ENCODE measurements at regions not wholly inside any gene's neighbourhood (a gene's known extent, or its start where the extent isn't known, plus 50 kb on each side); places are given as distances from the start of the nearest gene placed in this dataset.
A peak's percentile ranks its signal among the peaks of the same experiment; 100 is the strongest.

GRCh38 chr14:65357689-65358088, 54.8 kb upstream of the FUT8 start:
- Histone ChIP-seq H3K9me3 (no peaks in the 10 kb centered on the region), H3K4me1 (peaks cover 33 to 78% (median 54%) of the 10 kb centered on the region in 4 donors), H3K27ac (peak overlapping the region in 4 of 5 donors; percentile 85 to 91 (median 86)), H3K27me3 (no peaks in the 10 kb centered on the region), H3K4me3 (no peak overlapping the region), H3K36me3 (no peaks in the 10 kb centered on the region)
- TF ChIP-seq, protein P1, sequence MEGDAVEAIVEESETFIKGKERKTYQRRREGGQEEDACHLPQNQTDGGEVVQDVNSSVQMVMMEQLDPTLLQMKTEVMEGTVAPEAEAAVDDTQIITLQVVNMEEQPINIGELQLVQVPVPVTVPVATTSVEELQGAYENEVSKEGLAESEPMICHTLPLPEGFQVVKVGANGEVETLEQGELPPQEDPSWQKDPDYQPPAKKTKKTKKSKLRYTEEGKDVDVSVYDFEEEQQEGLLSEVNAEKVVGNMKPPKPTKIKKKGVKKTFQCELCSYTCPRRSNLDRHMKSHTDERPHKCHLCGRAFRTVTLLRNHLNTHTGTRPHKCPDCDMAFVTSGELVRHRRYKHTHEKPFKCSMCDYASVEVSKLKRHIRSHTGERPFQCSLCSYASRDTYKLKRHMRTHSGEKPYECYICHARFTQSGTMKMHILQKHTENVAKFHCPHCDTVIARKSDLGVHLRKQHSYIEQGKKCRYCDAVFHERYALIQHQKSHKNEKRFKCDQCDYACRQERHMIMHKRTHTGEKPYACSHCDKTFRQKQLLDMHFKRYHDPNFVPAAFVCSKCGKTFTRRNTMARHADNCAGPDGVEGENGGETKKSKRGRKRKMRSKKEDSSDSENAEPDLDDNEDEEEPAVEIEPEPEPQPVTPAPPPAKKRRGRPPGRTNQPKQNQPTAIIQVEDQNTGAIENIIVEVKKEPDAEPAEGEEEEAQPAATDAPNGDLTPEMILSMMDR (IDR thresholded peaks at IDR 0.05) = no peak
- intact Hi-C loops (cut with DNase I; ENCODE audit: low total_unique reads) = no loop called here
- no peak for DNase-seq

- DNase-seq = no peak
- Histone ChIP-seq H3K4me3 (no peak overlapping the region), H3K27ac (peak overlapping the region in 4 of 5 donors; percentile 5 to 63 (median 27)), H3K9me3 (no peaks in the 10 kb centered on the region), H3K27me3 (no peaks in the 10 kb centered on the region), H3K36me3 (no peaks in the 10 kb centered on the region), H3K4me1 (peaks cover 30 to 66% (median 48%) of the 10 kb centered on the region in 4 donors)
- WGBS, 5 donors = 40 to 56% (median 46%) methylated on average over 3 of the region's 3 CpGs
- TF ChIP-seq POLR2A (IDR thresholded peaks at IDR 0.05) (no peak), EP300 (IDR thresholded peaks at IDR 0.05) (no peak), POLR2AphosphoS5 (IDR thresholded peaks at IDR 0.05) (no peak)
- TF ChIP-seq, protein P1 (IDR thresholded peaks at IDR 0.05) = no peak
- intact Hi-C loops (cut with DNase I; ENCODE audit: low total_unique reads) = no loop called here
These were observed 53.0 kb upstream of the FUT8 start for GRCh38 chr14:65359503-65359902.

- DNase-seq = no peak
- H3K27ac ChIP-seq = peak overlapping the region in 3 of 5 donors; percentile 5 to 63 (median 25)
- H3K4me3 ChIP-seq = no peak overlapping the region
- intact Hi-C loops (cut with DNase I; ENCODE audit: low total_unique reads) = no loop called here
- TF ChIP-seq, protein P1 (IDR thresholded peaks at IDR 0.05) = no peak
- TF ChIP-seq POLR2AphosphoS5 (IDR thresholded peaks at IDR 0.05) = no peak
- no peak for TF ChIP-seq POLR2A (IDR thresholded peaks at IDR 0.05)
- no peak for TF ChIP-seq EP300 (IDR thresholded peaks at IDR 0.05)
- H3K4me1 ChIP-seq = peaks cover 24 to 60% (median 43%) of the 10 kb centered on the region in 4 donors
- no peaks in the 10 kb centered on the region for H3K27me3 ChIP-seq
- no peaks in the 10 kb centered on the region for H3K36me3 ChIP-seq
- WGBS, 5 donors = 23 to 42% (median 27%) methylated on average over 2 of the region's 2 CpGs
- no peaks in the 10 kb centered on the region for H3K9me3 ChIP-seq
These were observed 52.3 kb upstream of the FUT8 start for GRCh38 chr14:65360144-65360784.

DNA sequence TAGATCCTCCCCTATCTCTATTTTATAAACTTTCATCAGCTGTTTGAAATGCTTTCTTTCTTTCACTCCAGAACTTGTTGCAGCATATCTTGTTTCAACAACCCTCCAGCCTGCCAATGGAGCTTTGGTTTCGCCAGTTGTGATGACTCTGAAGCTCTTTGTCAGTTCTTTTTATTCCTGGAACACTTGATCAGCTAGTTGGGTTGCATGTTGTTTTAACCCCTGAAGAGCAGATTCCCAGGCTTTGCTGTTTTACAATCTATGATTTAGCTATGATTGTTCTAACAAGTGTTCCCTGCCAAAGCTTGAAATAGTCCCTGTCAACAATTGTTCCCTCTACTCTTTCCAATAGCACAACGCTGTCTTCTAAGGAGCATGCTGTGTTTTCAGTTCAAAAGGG, 50.6 kb upstream of the FUT8 start:
- Histone ChIP-seq H3K9me3 (no peaks in the 10 kb centered on the region), H3K4me1 (peaks cover 19 to 45% (median 35%) of the 10 kb centered on the region in 4 donors), H3K4me3 (no peak overlapping the region), H3K27ac (peak overlapping the region; percentile 29 to 63 (median 54)), H3K27me3 (no peaks in the 10 kb centered on the region), H3K36me3 (no peaks in the 10 kb centered on the region)
- WGBS, 5 donors = 22 to 47% (median 29%) methylated on average over 2 of the region's 2 CpGs
- TF ChIP-seq POLR2AphosphoS5 (IDR thresholded peaks at IDR 0.05) (peak in 2 of 3 donors; percentile 35 to 71), POLR2A (IDR thresholded peaks at IDR 0.05) (no peak), EP300 (IDR thresholded peaks at IDR 0.05) (no peak)
- TF ChIP-seq, protein P1 (IDR thresholded peaks at IDR 0.05) = no peak
- DNase-seq = peak; percentile 60 to 71
- intact Hi-C loops (cut with DNase I; ENCODE audit: low total_unique reads) = no loop called here

Small RNAs in the stretch of these regions (small RNA-seq; reads per million reads assigned to genes)
- 0 reads per million in 4 donors for gene AL355076.1
- gene MIR4708 = 0 to 0.90 (median 0.15) reads per million in 4 donors
